GM18502 (cell line): ENCODE measurements at regions not wholly inside any gene's neighbourhood (a gene's known extent, or its start where the extent isn't known, plus 50 kb on each side); places are given as distances from the start of the nearest gene placed in this dataset.

Source experiments
- ATAC-seq: cut with Tn5 transposase; IDR thresholded peaks from one replicate; pipeline ENCODE4 v1.9.1; 2021; ENCODE audit warnings: mild to moderate bottlenecking; ENCODE audit not compliant: unreplicated experiment, poor library complexity

- peak; percentile 60 for ATAC-seq
Observed at GRCh38 chr7:26100406-26101339, 51.3 kb upstream of the NFE2L3 start.

- ATAC-seq = peak; percentile 70
Observed at GRCh38 chr7:26101361-26102151, 50.4 kb upstream of the NFE2L3 start.

- no peak for ATAC-seq
Observed at GRCh38 chr7:26102176-26102575, 49.8 kb upstream of the NFE2L3 start.
